HG03066 (cell line): ENCODE measurements at regions not wholly inside any gene's neighbourhood (a gene's known extent, or its start where the extent isn't known, plus 50 kb on each side); places are given as distances from the start of the nearest gene placed in this dataset.

Experiments
- ATAC-seq: cut with Tn5 transposase; IDR thresholded peaks from one replicate; pipeline ENCODE4 v1.9.1; 2021; ENCODE audit warnings: low read depth; ENCODE audit not compliant: unreplicated experiment

DNA sequence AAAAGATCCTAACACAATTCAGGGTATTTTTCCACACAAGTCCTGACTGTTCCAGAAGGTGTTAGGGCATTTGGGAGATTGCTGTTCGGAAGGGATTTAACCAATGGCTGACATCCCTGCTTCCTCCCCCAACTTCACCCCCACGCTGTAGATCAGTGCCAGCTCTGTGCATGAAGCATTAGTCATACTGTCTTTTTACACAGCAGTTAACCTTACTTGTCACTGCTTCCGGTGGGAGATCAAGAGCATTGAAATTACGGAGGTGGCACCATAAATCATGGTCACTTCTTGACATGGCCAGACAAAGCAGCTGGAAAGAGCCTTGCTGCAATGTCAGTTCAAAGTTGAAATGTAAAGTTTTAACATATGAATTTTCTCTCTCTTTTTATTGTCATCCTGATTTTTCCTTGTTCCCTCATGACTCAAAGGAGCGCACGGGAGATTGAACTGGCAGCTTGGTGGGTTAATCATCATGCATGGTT is 70.2 kb downstream of the HRH4 start:
- ATAC-seq: no peak

GRCh38 chr18:24534271-24534670 is 73.8 kb downstream of the HRH4 start:
- ATAC-seq: no peak

DNA sequence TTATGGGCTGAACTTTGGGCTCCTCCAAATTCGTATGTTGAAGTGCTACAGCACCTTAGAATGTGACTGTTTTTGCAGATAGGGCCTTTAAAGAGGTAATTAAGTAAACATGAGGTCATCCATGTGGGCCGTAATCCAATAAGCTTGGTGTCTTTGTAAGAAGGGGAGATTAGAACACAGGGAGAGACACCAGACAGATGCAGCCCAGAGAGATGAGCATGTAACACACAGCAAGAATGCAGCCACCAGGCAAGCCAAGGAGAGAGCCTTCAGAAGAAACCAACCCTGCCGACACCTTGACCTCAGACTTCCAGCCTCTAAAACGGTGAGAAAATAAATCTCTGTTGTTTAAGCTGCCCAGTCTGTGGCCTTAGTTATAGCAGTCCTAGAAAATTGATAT is 74.3 kb downstream of the HRH4 start:
- ATAC-seq: no peak

DNA sequence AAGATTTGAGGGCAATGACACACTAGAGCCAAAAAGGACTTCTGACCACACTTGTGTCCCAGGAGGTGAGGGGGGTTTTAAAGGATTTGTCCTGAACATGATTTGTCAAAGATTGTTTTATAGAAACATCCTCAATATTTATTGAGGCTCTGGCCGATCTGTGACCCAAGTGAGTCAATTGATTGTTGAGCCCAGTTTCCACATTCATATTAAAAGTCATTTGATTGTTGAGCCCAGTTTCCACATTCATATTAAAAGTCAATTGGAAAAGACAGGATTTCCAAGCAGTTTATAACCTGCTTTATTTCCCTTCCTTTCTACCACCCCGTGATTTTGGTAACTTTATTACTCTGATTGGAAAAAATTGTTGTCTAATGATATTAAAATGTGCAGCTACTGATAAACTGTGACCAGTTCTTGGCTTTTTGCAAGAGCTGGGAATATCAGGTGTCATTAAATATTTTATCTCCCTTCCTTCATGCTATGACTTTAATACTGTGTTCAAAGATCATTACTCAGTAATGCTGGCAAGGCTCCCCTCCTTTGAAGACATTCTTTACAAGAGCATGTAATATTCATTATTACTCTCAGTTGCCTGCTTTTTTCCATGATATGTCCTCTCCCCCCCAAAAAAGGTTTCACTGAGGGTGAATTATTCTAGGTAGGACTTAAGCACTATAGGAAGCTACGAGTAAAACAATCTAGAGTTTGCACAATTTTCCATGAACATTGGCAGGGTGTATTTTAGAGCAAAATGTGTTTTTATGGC is 75.3 kb downstream of the HRH4 start:
- no peak for ATAC-seq

GRCh38 chr18:24536326-24536725 is 75.9 kb downstream of the HRH4 start:
- no peak for ATAC-seq

DNA sequence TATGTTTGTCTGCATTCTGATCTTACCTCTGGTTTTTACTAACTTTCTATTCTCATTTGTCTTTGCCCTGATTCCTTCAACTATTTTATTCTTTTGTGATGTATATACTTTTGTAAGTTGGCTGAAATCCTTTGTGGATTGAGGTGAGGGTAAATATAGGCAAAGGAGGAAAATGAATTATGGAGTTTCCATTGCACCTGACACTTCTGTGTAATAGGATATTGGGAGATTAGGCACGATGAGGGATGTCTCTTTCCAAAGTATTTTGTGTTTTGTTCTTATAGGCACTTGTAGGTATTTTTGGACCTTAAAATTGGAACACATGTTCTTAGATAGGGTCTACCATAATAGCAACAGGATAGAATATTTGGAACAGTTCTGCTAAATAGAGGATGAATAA is 76.4 kb downstream of the HRH4 start:
- ATAC-seq: no peak

DNA sequence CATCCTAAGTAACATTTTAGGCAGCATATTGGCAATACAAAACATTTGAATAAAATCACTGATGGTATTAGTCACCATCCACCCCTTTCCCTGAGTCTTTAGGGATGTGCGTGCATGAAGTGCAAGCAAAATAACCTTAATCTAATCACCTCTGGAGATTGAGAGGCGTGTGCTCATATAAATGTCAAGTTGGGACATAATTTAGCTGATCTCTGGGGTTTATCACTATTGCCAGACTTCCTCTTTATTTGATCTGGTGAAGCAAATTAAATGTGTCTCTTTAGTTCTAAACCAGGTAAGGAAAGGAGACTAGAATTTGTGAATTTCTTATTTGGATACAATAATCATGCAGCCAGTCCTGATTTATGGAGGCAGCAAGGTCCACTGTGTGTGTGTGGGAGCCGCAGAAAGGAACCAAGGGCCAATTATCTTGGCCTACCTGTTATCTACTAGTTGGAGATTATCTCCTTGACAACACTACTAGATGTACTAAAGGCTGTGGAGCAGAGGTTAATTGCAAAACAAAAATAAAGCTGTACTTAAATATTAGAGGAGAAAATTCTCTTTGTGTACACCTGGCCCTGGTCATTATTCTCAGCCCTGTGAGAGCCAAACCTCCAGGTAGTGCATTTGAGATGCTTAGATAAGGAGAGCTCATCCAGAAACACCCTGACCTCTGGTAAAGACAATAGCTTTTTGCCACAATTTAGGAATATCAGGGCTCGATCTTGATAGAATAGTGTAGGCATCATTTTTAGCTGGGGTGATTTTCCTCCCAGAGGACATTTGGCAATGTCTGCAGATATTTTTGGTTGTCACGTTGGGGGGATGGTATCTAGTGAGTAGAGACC is 78.2 kb downstream of the HRH4 start:
- ATAC-seq: no peak

GRCh38 chr18:24539866-24540617 is 79.6 kb downstream of the HRH4 start:
- ATAC-seq: no peak

- no peak for ATAC-seq
Measured at GRCh38 chr18:24540896-24541295, 80.5 kb downstream of the HRH4 start.

- no peak for ATAC-seq
Measured at GRCh38 chr18:24543086-24543794, 82.8 kb downstream of the HRH4 start.

DNA sequence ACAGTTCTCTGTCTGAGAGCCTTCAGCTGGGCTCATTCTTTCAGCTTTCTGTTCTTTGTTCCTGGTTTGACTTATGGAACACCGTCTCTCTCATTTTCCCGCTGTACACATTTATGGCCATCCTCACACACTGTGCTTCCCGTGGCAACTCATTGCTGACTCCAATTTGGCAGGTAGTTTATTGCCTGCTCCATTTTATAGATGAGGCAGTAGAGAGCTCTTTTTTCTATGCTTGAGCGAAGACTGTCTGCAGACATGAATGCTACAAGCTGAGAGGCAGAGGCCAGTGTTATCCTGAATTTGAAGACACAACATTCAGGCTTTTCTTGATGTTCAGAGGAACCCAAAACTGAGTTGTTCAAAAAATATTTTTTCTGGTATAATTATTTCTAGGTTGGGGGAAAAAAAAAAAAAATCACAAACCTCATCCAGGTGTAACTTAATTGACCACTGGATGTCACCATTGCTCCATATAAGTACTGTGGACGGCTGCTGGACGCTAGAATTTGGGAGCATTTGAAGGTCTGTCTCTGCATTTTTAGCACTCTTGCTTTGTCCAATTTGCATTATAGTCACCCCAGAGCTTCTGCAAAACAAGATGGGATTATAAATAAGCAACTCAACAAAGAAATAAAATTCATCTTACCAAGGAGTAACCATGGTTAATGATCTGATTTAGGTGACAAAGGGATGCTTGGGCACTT is 83.5 kb downstream of the HRH4 start:
- no peak for ATAC-seq

DNA sequence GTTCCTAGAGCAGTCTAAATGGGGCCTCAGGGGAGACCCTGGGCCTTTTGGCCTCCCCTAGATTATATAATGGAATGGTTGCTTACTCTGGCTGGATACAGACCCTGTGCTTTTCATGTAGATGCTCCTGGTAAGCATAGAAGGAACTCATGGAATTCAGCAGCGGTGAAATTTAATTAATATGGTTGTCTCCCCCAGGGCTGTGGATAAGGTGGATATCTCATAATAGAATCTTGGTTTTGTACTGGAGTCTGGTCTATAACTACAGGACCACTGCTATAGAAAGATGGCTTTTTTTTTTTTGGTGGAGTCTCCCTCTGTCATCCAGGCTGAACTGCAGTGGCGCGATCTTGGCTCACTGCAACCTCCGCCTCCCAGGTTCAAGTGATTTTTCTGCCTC is 84.5 kb downstream of the HRH4 start:
- ATAC-seq: no peak

DNA sequence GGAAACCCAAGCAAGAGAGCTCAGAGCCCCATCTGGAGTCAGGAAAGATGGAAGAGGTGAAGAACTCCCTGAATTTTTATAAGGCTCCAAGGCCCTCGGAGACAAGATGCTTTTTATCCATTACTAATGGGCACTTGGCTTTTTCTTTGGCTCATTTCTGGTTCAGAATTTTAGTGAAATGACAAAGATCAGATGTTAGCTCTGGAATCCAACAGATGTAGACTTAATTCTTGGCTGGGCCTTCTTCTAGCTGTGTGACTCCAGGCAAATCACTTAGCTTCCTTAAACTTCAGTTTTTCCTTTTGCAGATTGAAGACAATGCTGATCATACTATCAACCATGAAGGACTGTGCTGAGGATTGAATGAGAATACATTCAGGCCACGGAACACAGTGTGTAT is 85.2 kb downstream of the HRH4 start:
- ATAC-seq: no peak

DNA sequence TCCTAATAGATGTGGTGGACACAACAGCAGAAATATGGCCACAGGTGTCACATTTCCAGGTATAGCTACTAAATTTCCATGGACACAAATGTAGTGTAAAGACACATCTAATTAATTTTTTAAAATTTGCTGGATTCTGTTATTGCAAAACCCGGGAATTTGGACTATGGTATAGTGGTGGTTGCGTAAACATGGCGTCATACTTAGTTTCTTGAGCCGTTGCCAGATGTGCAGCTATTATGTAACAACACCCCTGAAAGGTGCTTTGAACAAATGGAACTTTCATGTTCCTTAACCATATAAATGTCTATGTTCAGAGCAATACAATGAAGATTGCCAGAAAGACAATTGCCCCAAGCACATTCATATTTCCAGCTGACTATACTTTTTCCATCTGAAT is 85.9 kb downstream of the HRH4 start:
- no peak for ATAC-seq

DNA sequence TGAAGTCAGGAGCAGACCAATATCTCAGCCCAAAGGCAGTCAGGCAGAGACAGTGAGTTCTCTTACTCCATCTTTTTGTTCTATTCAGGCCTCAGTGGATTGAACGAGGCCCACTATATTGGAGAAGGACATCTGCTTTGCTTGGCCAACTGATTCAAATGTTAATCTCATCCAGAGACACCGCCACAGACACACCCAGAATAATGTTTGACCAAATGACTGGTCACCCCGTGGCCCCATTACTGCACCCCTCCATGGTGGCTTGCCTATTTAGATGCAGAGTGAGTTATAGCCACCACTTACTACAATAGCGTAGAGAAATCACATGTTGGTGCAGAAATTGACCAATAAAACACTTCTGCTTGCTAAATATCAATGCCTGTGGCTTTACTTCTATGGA is 88.1 kb downstream of the HRH4 start:
- ATAC-seq: no peak

GRCh38 chr18:24552218-24552617 is 91.8 kb downstream of the HRH4 start:
- no peak for ATAC-seq

DNA sequence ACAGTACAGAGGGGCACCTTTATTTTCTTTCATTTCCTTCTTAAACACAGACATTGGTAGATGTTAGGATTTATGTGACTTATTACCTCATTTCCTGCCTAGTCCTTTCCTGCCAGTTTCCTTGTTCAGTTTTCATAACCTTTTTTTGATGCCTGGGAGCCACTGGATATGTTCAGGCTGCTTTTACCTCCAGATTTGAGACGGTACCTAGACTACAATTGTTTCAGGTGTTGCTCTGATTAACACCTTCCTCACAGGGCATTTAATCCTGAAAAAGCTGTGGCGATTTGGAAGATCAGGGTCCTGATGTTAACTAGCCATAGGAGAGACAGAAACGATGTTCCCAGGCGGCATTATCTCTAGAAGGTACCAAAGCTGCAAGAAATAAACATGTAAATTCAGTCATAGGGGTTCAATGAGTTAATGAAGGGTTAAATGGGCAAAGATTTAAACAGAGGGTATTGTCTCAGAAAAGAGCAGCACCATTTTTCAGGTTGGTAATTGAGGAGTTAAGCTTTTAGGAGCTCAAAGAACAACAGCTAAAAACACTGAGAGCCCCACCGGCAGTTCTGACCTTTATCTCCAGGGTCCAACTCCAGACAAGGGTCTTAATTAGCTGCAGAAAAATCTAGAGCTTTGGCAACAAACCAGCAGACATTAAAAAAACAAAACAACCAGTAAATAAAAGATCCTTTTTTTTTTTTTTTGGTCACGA is 93.3 kb downstream of the HRH4 start:
- no peak for ATAC-seq

- ATAC-seq: no peak
Measured at GRCh38 chr18:24558403-24558802, 98.0 kb downstream of the HRH4 start.

- ATAC-seq: no peak
Measured at GRCh38 chr18:24559526-24559925, 99.1 kb downstream of the HRH4 start.
